GM12872 (cell line): ENCODE measurements at regions not wholly inside any gene's neighbourhood (a gene's known extent, or its start where the extent isn't known, plus 50 kb on each side); places are given as distances from the start of the nearest gene placed in this dataset.

ENCODE experiments used
- CTCF ChIP-seq: IDR thresholded peaks from 3 replicates; pipeline ENCODE4 v1.5.1; 2011; ENCODE audit warnings: low read depth, mild to moderate bottlenecking, low read length, moderate library complexity; ENCODE audit not compliant: insufficient read depth

- no peak for TF ChIP-seq CTCF
These were observed 471.5 kb downstream of the PCDH10 start for GRCh38 chr4:133620555-133620954.

- no peak for TF ChIP-seq CTCF
These were observed 469.9 kb downstream of the PCDH10 start for GRCh38 chr4:133618963-133619362.

GRCh38 chr4:133600008-133600407 is 450.9 kb downstream of the PCDH10 start:
- TF ChIP-seq CTCF, result no peak

GRCh38 chr4:133598779-133599178 is 449.7 kb downstream of the PCDH10 start:
- TF ChIP-seq CTCF, result no peak

- no peak for TF ChIP-seq CTCF
These were observed 448.2 kb downstream of the PCDH10 start for GRCh38 chr4:133597251-133597650.

GRCh38 chr4:133596459-133596858 is 447.4 kb downstream of the PCDH10 start:
- TF ChIP-seq CTCF, result no peak

GRCh38 chr4:133594390-133595207 is 445.5 kb downstream of the PCDH10 start:
- TF ChIP-seq CTCF, result no peak

- no peak for TF ChIP-seq CTCF
These were observed 444.7 kb downstream of the PCDH10 start for GRCh38 chr4:133593764-133594163.
